Neuronal stem cell (in vitro differentiated cells): ENCODE measurements at regions not wholly inside any gene's neighbourhood (a gene's known extent, or its start where the extent isn't known, plus 50 kb on each side); places are given as distances from the start of the nearest gene placed in this dataset.

Experiments used
- DNase-seq: peaks from one replicate; pipeline ENCODE4 v3.0.0-alpha.2; 2013; ENCODE audit warnings: low spot score
- H2AFZ ChIP-seq: one replicate; pipeline ENCODE4 v1.6.1; 2013; ENCODE audit warnings: mild to moderate bottlenecking, low read length, inconsistent platforms
- H2AK5ac ChIP-seq: 2 replicates; pipeline ENCODE4 v1.6.1; 2013; ENCODE audit warnings: low read depth, mild to moderate bottlenecking, inconsistent platforms, low read length, moderate library complexity, mixed read lengths
- H2BK120ac ChIP-seq: 2 replicates; pipeline ENCODE4 v1.6.1; 2013; ENCODE audit warnings: low read depth, mild to moderate bottlenecking, inconsistent platforms, low read length, moderate library complexity, mixed read lengths
- H2BK12ac ChIP-seq: one replicate; pipeline ENCODE4 v1.6.1; 2013; ENCODE audit warnings: low read length, inconsistent platforms
- H2BK15ac ChIP-seq: 2 replicates; pipeline ENCODE4 v1.6.1; 2013; ENCODE audit warnings: mild to moderate bottlenecking, low read length, inconsistent platforms, mixed read lengths
- H2BK5ac ChIP-seq: one replicate; pipeline ENCODE4 v1.6.1; 2013; ENCODE audit warnings: inconsistent platforms, mild to moderate bottlenecking, low read length, moderate library complexity
- H3K14ac ChIP-seq: one replicate; pipeline ENCODE4 v1.6.1; 2013; ENCODE audit warnings: low read length, inconsistent platforms
- H3K18ac ChIP-seq: 2 replicates; pipeline ENCODE4 v1.6.1; 2013; ENCODE audit warnings: low read length, inconsistent platforms
- H3K23ac ChIP-seq: 2 replicates; pipeline ENCODE4 v1.6.1; 2013; ENCODE audit warnings: low read depth, mild to moderate bottlenecking, mixed read lengths, low read length, inconsistent platforms; ENCODE audit not compliant: poor library complexity
- H3K27ac ChIP-seq: replicated peaks from 3 replicates; pipeline ENCODE4 v1.5.1; 2013; ENCODE audit warnings: low read length, inconsistent platforms
- H3K27me3 ChIP-seq, 3 experiments: 2 replicates each; pipeline ENCODE4 v1.6.1; 2013; ENCODE audit warnings: low read length in 3 of 3, mild to moderate bottlenecking in 2 of 3, inconsistent platforms in 1 of 3, low read depth in 1 of 3, mixed read lengths in 1 of 3, moderate library complexity in 1 of 3; ENCODE audit not compliant: control insufficient read depth in 3 of 3, insufficient read depth in 3 of 3
- H3K36me3 ChIP-seq, 2 donors: replicated peaks in 1 of 2; 2 replicates each; pipeline ENCODE4 v1.6.1; 2013; ENCODE audit warnings: low read length in 2 of 2; ENCODE audit not compliant: control insufficient read depth in 2 of 2, insufficient read depth in 2 of 2
- H3K4ac ChIP-seq: 2 replicates; pipeline ENCODE4 v1.6.1; 2013; ENCODE audit warnings: inconsistent platforms, mild to moderate bottlenecking, low read length, moderate library complexity
- H3K4me1 ChIP-seq, 2 donors: 1 replicate in 1 of 2; 2 replicates in 1 of 2; pipeline ENCODE4 v1.6.1; 2013; ENCODE audit warnings: low read length in 2 of 2, low read depth in 1 of 2; ENCODE audit not compliant: control insufficient read depth in 2 of 2, insufficient read depth in 1 of 2
- H3K4me2 ChIP-seq: one replicate; pipeline ENCODE4 v1.6.1; 2013; ENCODE audit warnings: mild to moderate bottlenecking, low read length, inconsistent platforms; ENCODE audit not compliant: insufficient read depth, poor library complexity, severe bottlenecking
- H3K4me3 ChIP-seq, 2 donors: 2 replicates each; pipeline ENCODE4 v1.5.1; 2013; ENCODE audit warnings: low read length in 2 of 2, mild to moderate bottlenecking in 2 of 2, inconsistent platforms in 1 of 2, moderate library complexity in 1 of 2
- H3K79me1 ChIP-seq: one replicate; pipeline ENCODE4 v1.6.1; 2013; ENCODE audit warnings: low read depth, mild to moderate bottlenecking, inconsistent platforms, low read length, moderate library complexity
- H3K9ac ChIP-seq: one replicate; pipeline ENCODE4 v1.6.1; 2013; ENCODE audit warnings: mild to moderate bottlenecking, low read depth, low read length, inconsistent platforms; ENCODE audit not compliant: poor library complexity
- H3K9me3 ChIP-seq, 2 donors: replicated peaks in 1 of 2; 2 replicates each; pipeline versions ENCODE3 to v1.6.1; 2013; ENCODE audit warnings: low read length in 2 of 2, mild to moderate bottlenecking in 2 of 2, inconsistent platforms in 1 of 2, low read depth in 1 of 2, mixed read lengths in 1 of 2, moderate library complexity in 1 of 2; ENCODE audit not compliant: control insufficient read depth in 2 of 2, insufficient read depth in 1 of 2
- H4K8ac ChIP-seq: one replicate; pipeline ENCODE4 v1.6.1; 2013; ENCODE audit warnings: low read depth, mild to moderate bottlenecking, inconsistent platforms, low read length, moderate library complexity
- H4K91ac ChIP-seq: one replicate; pipeline ENCODE4 v1.6.1; 2013; ENCODE audit warnings: low read length, low read depth, mild to moderate bottlenecking, inconsistent platforms; ENCODE audit not compliant: poor library complexity
- WGBS, 2 donors: extraction: QIAGEN DNeasy Blood & Tissue Kit; methylation state at CpG; one replicate each; pipeline ENCODE4 v1.1.7; 2013; ENCODE audit warnings: missing lambda C conversion rate in 2 of 2, mixed read lengths in 1 of 2; ENCODE audit not compliant: insufficient read length in 2 of 2, insufficient replicate concordance in 1 of 2; ENCODE audit errors: extremely low coverage in 2 of 2; 5-methylcytosine and 5-hydroxymethylcytosine counted together

GRCh38 chr2:15686643-15687042 lies 95.0 kb downstream of the DDX1 start:
- Histone ChIP-seq H3K4me3 (no peak overlapping the region), H4K91ac (no peak overlapping the region), H3K9me3 (no peaks in the 10 kb centered on the region), H4K8ac (no peak overlapping the region), H3K27ac (no peak overlapping the region), H2BK5ac (no peak overlapping the region), H3K27me3 (no peaks in the 10 kb centered on the region), H2BK12ac (no peak overlapping the region), H3K4me1 (peaks cover 0 to 8% of the 10 kb centered on the region in 2 donors), H3K14ac (no peak overlapping the region), H3K18ac (no peak overlapping the region), H3K79me1 (no peaks in the 10 kb centered on the region), H3K4ac (no peak overlapping the region), H3K23ac (no peak overlapping the region), H3K36me3 (no peaks in the 10 kb centered on the region), H3K4me2 (no peak overlapping the region), H3K9ac (no peak overlapping the region), H2AFZ (no peak overlapping the region), H2AK5ac (no peak overlapping the region), H2BK15ac (no peak overlapping the region), H2BK120ac (no peak overlapping the region)
- no CpG with 5 or more reads among the region's 2 CpGs for WGBS, 2 donors
- no peak for DNase-seq

- no peaks in the 10 kb centered on the region for H3K36me3 ChIP-seq
Observed at GRCh38 chr2:15687243-15687642, 95.6 kb downstream of the DDX1 start.

GRCh38 chr2:15687720-15688119 lies 96.1 kb downstream of the DDX1 start:
- H3K4ac ChIP-seq = no peak overlapping the region
- no peak overlapping the region for H3K4me2 ChIP-seq
- H3K9ac ChIP-seq = no peak overlapping the region
- H3K4me3 ChIP-seq = no peak overlapping the region
- peaks cover 0 to 1% (median 0%) of the 10 kb centered on the region in 3 experiments for H3K27me3 ChIP-seq
- H2AFZ ChIP-seq = no peak overlapping the region
- peak overlapping the region; percentile 5 for H3K18ac ChIP-seq
- WGBS, 2 donors = no CpG with 5 or more reads among the region's 6 CpGs
- no peak overlapping the region for H3K27ac ChIP-seq
- no peak for DNase-seq
- no peak overlapping the region for H2BK15ac ChIP-seq
- no peak overlapping the region for H3K14ac ChIP-seq
- H4K8ac ChIP-seq = no peak overlapping the region
- no peaks in the 10 kb centered on the region for H3K79me1 ChIP-seq
- no peak overlapping the region for H4K91ac ChIP-seq
- no peak overlapping the region for H3K23ac ChIP-seq
- H2AK5ac ChIP-seq = no peak overlapping the region
- no peaks in the 10 kb centered on the region for H3K36me3 ChIP-seq
- no peak overlapping the region for H2BK12ac ChIP-seq
- no peak overlapping the region for H2BK120ac ChIP-seq
- H2BK5ac ChIP-seq = no peak overlapping the region
- peaks cover 0 to 2% of the 10 kb centered on the region in 2 donors for H3K9me3 ChIP-seq
- H3K4me1 ChIP-seq = peaks cover 0 to 8% of the 10 kb centered on the region in 2 donors

More at GRCh38 chr2:15687243-15687642, 95.6 kb downstream of the DDX1 start:
- Histone ChIP-seq H3K79me1 (no peaks in the 10 kb centered on the region), H4K91ac (no peak overlapping the region), H3K14ac (no peak overlapping the region), H2BK120ac (no peak overlapping the region), H2AK5ac (no peak overlapping the region), H3K27ac (no peak overlapping the region), H2BK12ac (no peak overlapping the region), H3K4me2 (no peak overlapping the region), H3K4me3 (no peak overlapping the region), H3K9me3 (no peaks in the 10 kb centered on the region), H3K18ac (no peak overlapping the region), H3K4me1 (peaks cover 0 to 8% of the 10 kb centered on the region in 2 donors), H3K27me3 (no peaks in the 10 kb centered on the region), H4K8ac (no peak overlapping the region), H3K4ac (no peak overlapping the region), H2AFZ (no peak overlapping the region), H2BK15ac (no peak overlapping the region), H3K23ac (no peak overlapping the region), H3K9ac (no peak overlapping the region), H2BK5ac (no peak overlapping the region)
- no CpG with 5 or more reads among the region's 1 CpG for WGBS, 2 donors
- DNase-seq = no peak

- no peak overlapping the region for H4K8ac ChIP-seq
- H3K23ac ChIP-seq = no peak overlapping the region
- H4K91ac ChIP-seq = no peak overlapping the region
- H2AK5ac ChIP-seq = peak overlapping the region; percentile 1
- WGBS, 2 donors = no CpG with 5 or more reads among the region's 8 CpGs
- no peak overlapping the region for H3K4me2 ChIP-seq
- no peak overlapping the region for H2BK120ac ChIP-seq
- no peak for DNase-seq
- H3K18ac ChIP-seq = no peak overlapping the region
- no peak overlapping the region for H2BK12ac ChIP-seq
- no peaks in the 10 kb centered on the region for H3K79me1 ChIP-seq
- H3K27me3 ChIP-seq = peaks cover 0 to 1% (median 0%) of the 10 kb centered on the region in 3 experiments
- no peak overlapping the region for H3K9ac ChIP-seq
- H2BK15ac ChIP-seq = peak overlapping the region; percentile 27
- peaks cover under 1 to 8% of the 10 kb centered on the region in 2 donors for H3K4me1 ChIP-seq
- no peak overlapping the region for H3K27ac ChIP-seq
- H3K14ac ChIP-seq = peak overlapping the region; percentile 47
- peak overlapping the region; percentile 10 for H3K4ac ChIP-seq
- no peak overlapping the region for H2AFZ ChIP-seq
- no peak overlapping the region for H3K4me3 ChIP-seq
- H2BK5ac ChIP-seq = no peak overlapping the region
- H3K36me3 ChIP-seq = no peaks in the 10 kb centered on the region
- H3K9me3 ChIP-seq = peaks cover 0 to 2% of the 10 kb centered on the region in 2 donors
Observed at GRCh38 chr2:15688924-15689568, 97.4 kb downstream of the DDX1 start.
